IMR-90 (cell line): ENCODE measurements at regions not wholly inside any gene's neighbourhood (a gene's known extent, or its start where the extent isn't known, plus 50 kb on each side); places are given as distances from the start of the nearest gene placed in this dataset.

Source experiments
- CEBPB ChIP-seq: IDR thresholded peaks from 2 replicates; pipeline ENCODE4 v1.6.1; 2012; ENCODE audit warnings: low read depth, low read length, improper control_type of control experiment
- CHD1 ChIP-seq: IDR thresholded peaks from 2 replicates; pipeline ENCODE4 v1.6.1; 2012; ENCODE audit warnings: low read depth, low read length, improper control_type of control experiment
- MAFK ChIP-seq: IDR thresholded peaks from 2 replicates; pipeline ENCODE4 v1.6.1; 2012; ENCODE audit warnings: low read depth, low read length, improper control_type of control experiment
- MAZ ChIP-seq: IDR thresholded peaks from 2 replicates; pipeline ENCODE4 v1.6.1; 2012; ENCODE audit warnings: low read depth, mild to moderate bottlenecking, low read length, improper control_type of control experiment, moderate library complexity, borderline replicate concordance
- MXI1 ChIP-seq: IDR thresholded peaks from 2 replicates; pipeline ENCODE4 v1.6.1; 2012; ENCODE audit warnings: low read depth, mild to moderate bottlenecking, low read length, moderate library complexity, borderline replicate concordance
- POLR2A ChIP-seq: IDR thresholded peaks from 2 replicates; pipeline ENCODE4 v1.6.1; 2012; ENCODE audit warnings: mild to moderate bottlenecking, low read depth, low read length
- RAD21 ChIP-seq: IDR thresholded peaks from 2 replicates; pipeline ENCODE4 v1.6.1; 2012; ENCODE audit warnings: low read length, improper control_type of control experiment
- RCOR1 ChIP-seq: IDR thresholded peaks from 2 replicates; pipeline ENCODE4 v1.6.1; 2012; ENCODE audit warnings: mild to moderate bottlenecking, low read length, improper control_type of control experiment; ENCODE audit not compliant: insufficient replicate concordance
- RFX5 ChIP-seq: IDR thresholded peaks from 2 replicates; pipeline ENCODE4 v1.8.0; 2012; ENCODE audit warnings: low read depth, mild to moderate bottlenecking, low read length, moderate library complexity
- TF ChIP-seq, protein P1 (sequence below): conservative IDR thresholded peaks from 2 replicates; pipeline ENCODE4 v1.5.1; 2012; ENCODE audit warnings: mild to moderate bottlenecking, low read depth, low read length, improper control_type of control experiment
- TF ChIP-seq, protein P2 (sequence below): fragments of 150-350 bp; IDR thresholded peaks from 2 replicates; pipeline ENCODE4 v1.6.1; 2016; ENCODE audit warnings: low read depth, mild to moderate bottlenecking, low read length, moderate library complexity, borderline replicate concordance

DNA sequence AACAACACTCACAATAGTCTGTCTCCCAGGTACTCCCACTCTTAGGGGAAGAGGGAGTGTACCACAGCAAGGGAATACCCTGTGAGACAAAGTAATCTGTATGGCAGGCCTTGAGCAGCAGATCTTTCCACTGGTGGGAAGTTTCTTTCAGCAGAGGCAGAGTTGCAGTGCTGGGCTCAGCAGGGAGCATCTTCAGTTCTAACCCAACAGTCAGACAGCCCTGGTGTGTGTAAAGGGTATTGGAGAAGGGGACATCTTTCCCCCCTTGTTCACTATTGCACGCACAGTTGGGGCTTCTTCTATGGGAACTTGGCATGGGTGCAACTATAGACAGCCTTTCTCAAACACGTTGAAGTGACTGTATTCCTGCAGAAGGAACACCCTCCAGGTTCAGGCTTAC, 159.4 kb upstream of the DPT start:
- TF ChIP-seq, protein P1, sequence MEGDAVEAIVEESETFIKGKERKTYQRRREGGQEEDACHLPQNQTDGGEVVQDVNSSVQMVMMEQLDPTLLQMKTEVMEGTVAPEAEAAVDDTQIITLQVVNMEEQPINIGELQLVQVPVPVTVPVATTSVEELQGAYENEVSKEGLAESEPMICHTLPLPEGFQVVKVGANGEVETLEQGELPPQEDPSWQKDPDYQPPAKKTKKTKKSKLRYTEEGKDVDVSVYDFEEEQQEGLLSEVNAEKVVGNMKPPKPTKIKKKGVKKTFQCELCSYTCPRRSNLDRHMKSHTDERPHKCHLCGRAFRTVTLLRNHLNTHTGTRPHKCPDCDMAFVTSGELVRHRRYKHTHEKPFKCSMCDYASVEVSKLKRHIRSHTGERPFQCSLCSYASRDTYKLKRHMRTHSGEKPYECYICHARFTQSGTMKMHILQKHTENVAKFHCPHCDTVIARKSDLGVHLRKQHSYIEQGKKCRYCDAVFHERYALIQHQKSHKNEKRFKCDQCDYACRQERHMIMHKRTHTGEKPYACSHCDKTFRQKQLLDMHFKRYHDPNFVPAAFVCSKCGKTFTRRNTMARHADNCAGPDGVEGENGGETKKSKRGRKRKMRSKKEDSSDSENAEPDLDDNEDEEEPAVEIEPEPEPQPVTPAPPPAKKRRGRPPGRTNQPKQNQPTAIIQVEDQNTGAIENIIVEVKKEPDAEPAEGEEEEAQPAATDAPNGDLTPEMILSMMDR, result no peak
- TF ChIP-seq MAFK, result no peak
- no peak for TF ChIP-seq RCOR1
- no peak for TF ChIP-seq MXI1
- TF ChIP-seq RFX5, result no peak
- TF ChIP-seq POLR2A, result no peak
- TF ChIP-seq RAD21, result no peak
- TF ChIP-seq CHD1, result no peak
- TF ChIP-seq CEBPB, result no peak
- no peak for TF ChIP-seq MAZ
- TF ChIP-seq, protein P2, sequence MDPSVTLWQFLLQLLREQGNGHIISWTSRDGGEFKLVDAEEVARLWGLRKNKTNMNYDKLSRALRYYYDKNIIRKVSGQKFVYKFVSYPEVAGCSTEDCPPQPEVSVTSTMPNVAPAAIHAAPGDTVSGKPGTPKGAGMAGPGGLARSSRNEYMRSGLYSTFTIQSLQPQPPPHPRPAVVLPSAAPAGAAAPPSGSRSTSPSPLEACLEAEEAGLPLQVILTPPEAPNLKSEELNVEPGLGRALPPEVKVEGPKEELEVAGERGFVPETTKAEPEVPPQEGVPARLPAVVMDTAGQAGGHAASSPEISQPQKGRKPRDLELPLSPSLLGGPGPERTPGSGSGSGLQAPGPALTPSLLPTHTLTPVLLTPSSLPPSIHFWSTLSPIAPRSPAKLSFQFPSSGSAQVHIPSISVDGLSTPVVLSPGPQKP, result no peak
